SK-N-SH (cell line): ENCODE measurements at regions not wholly inside any gene's neighbourhood (a gene's known extent, or its start where the extent isn't known, plus 50 kb on each side); places are given as distances from the start of the nearest gene placed in this dataset.

Source experiments
- CTCF ChIA-PET: fragments of 300-600, 350-600 bp; formaldehyde crosslinking; extraction: SDS; loops from one replicate; lab custom pipeline; 2021; lab: Yijun Ruan, JAX
- POLR2A ChIA-PET: fragments of 350-600 bp; sonication (Branson Sonifier 250); formaldehyde crosslinking; extraction: SDS; loops from one replicate; lab custom pipeline; 2020; ENCODE audit warnings: antibody characterized with exemption, inconsistent platforms; lab: Yijun Ruan, JAX
- DNase-seq: peaks from one replicate; pipeline ENCODE4 v3.0.0; 2012
- H2AFZ ChIP-seq: fragments of 200-600 bp; sonication (generic); 2 replicates; pipeline ENCODE4 v1.8.1; 2016; ENCODE audit warnings: antibody characterized with exemption, mild to moderate bottlenecking, low read depth
- H3F3A ChIP-seq: fragments of 200-600 bp; sonication (generic); replicated peaks from 2 replicates; pipeline ENCODE3; 2016; ENCODE audit warnings: antibody characterized with exemption, mild to moderate bottlenecking; ENCODE audit not compliant: insufficient read depth
- H3K27ac ChIP-seq, 2 experiments: fragments of 200-500 bp in 1 of 2; fragments of 200-600 bp in 1 of 2; sonication (Bioruptor generic) in 1 of 2; sonication (generic), shearing (Covaris generic) in 1 of 2; 2 replicates each; pipeline versions ENCODE4 v1.5.1 to v1.6.1; 2014 to 2016; ENCODE audit warnings: low read depth in 2 of 2, inconsistent platforms in 1 of 2, low read length in 1 of 2, mild to moderate bottlenecking in 1 of 2, mixed read lengths in 1 of 2
- H3K27me3 ChIP-seq: fragments of 200-600 bp; sonication (generic), shearing (Covaris generic); 2 replicates; pipeline ENCODE4 v1.6.1; 2016; ENCODE audit warnings: mixed run types; ENCODE audit not compliant: insufficient read depth
- H3K36me3 ChIP-seq, 2 experiments: fragments of 200-500 bp in 1 of 2; fragments of 200-600 bp in 1 of 2; sonication (Bioruptor generic) in 1 of 2; sonication (generic) in 1 of 2; replicated peaks in 1 of 2; 2 replicates each; pipeline versions ENCODE3 to v1.5.1; 2014 to 2016; ENCODE audit warnings: low read length in 1 of 2, mild to moderate bottlenecking in 1 of 2; ENCODE audit not compliant: insufficient read depth in 2 of 2, control insufficient read depth in 1 of 2
- H3K4me1 ChIP-seq, 2 experiments: fragments of 200-500 bp in 1 of 2; fragments of 200-600 bp in 1 of 2; sonication (Bioruptor generic) in 1 of 2; sonication (generic), shearing (Covaris generic) in 1 of 2; 2 replicates each; pipeline versions ENCODE4 v1.5.1 to v1.6.1; 2014 to 2016; ENCODE audit warnings: low read depth in 1 of 2, low read length in 1 of 2, mixed run types in 1 of 2; ENCODE audit not compliant: insufficient read depth in 2 of 2, control insufficient read depth in 1 of 2
- H3K4me2 ChIP-seq: fragments of 200-600 bp; sonication (generic), shearing (Covaris generic); 2 replicates; pipeline ENCODE4 v1.6.1; 2017; ENCODE audit warnings: mixed run types
- H3K4me3 ChIP-seq, 2 experiments: fragments of 200-500 bp in 1 of 2; fragments of 200-600 bp in 1 of 2; sonication (Bioruptor generic) in 1 of 2; sonication (generic), shearing (Covaris generic) in 1 of 2; 2 replicates each; pipeline versions ENCODE4 v1.5.1 to v1.8.1; 2014 to 2016; ENCODE audit warnings: low read depth in 2 of 2, inconsistent platforms in 1 of 2, low read length in 1 of 2, mild to moderate bottlenecking in 1 of 2, mixed read lengths in 1 of 2, moderate library complexity in 1 of 2
- H3K79me2 ChIP-seq: fragments of 200-600 bp; sonication (generic); 2 replicates; pipeline ENCODE4 v1.8.1; 2017; ENCODE audit warnings: mild to moderate bottlenecking; ENCODE audit not compliant: insufficient read depth
- H3K9ac ChIP-seq: fragments of 200-600 bp; sonication (generic); 2 replicates; pipeline ENCODE4 v1.6.1; 2017; ENCODE audit warnings: mixed run types
- H3K9me2 ChIP-seq: fragments of 200-600 bp; sonication (generic); 2 replicates; pipeline ENCODE4 v1.6.1; 2017; ENCODE audit warnings: mixed run types
- H3K9me3 ChIP-seq: fragments of 200-600 bp; sonication (generic); 2 replicates; pipeline ENCODE4 v1.6.1; 2017; ENCODE audit warnings: mixed run types, mild to moderate bottlenecking, moderate library complexity
- H4K20me1 ChIP-seq: fragments of 200-600 bp; sonication (generic); 2 replicates; pipeline ENCODE4 v1.6.1; 2017; ENCODE audit warnings: mild to moderate bottlenecking, mixed run types; ENCODE audit not compliant: insufficient read depth
- CHD2 ChIP-seq: fragments of 150-350 bp; IDR thresholded peaks from 2 replicates; pipeline ENCODE4 v1.6.1; 2018; ENCODE audit warnings: low read length; ENCODE audit not compliant: partially characterized antibody
- EP300 ChIP-seq, 2 experiments: IDR thresholded peaks; 2 replicates each; pipeline versions ENCODE4 v1.4.0 to v1.6.1; 2012; ENCODE audit warnings: borderline replicate concordance in 1 of 2, low read depth in 1 of 2, low read length in 1 of 2
- EZH2phosphoT487 ChIP-seq: fragments of 200-600 bp; sonication (generic); IDR thresholded peaks from 2 replicates; pipeline ENCODE4 v1.6.1; 2017; ENCODE audit warnings: low read depth, mixed run types, mild to moderate bottlenecking, antibody characterized with exemption, moderate library complexity, borderline replicate concordance
- FOXJ3 ChIP-seq: sonication (generic); formaldehyde crosslinking; IDR thresholded peaks from 2 replicates; pipeline ENCODE4 v1.5.1; 2020; ENCODE audit warnings: mild to moderate bottlenecking, missing genetic modification reagents
- FOXM1 ChIP-seq: IDR thresholded peaks from 2 replicates; pipeline ENCODE4 v1.4.0; 2012; ENCODE audit warnings: low read depth, mild to moderate bottlenecking
- GABPA ChIP-seq: IDR thresholded peaks from 2 replicates; pipeline ENCODE4 v1.4.0; 2012; ENCODE audit warnings: low read depth, mild to moderate bottlenecking
- GATA2 ChIP-seq: sonication (generic); formaldehyde crosslinking; IDR thresholded peaks from 2 replicates; pipeline ENCODE4 v1.5.0; 2020; ENCODE audit warnings: mild to moderate bottlenecking, missing genetic modification reagents
- JUND ChIP-seq: IDR thresholded peaks from 2 replicates; pipeline ENCODE4 v1.4.0; 2012
- MEF2A ChIP-seq: IDR thresholded peaks from 2 replicates; pipeline ENCODE4 v1.4.0; 2012; ENCODE audit warnings: low read depth, borderline replicate concordance
- NFIC ChIP-seq: IDR thresholded peaks from 2 replicates; pipeline ENCODE4 v1.4.0; 2012; ENCODE audit warnings: borderline replicate concordance
- NRF1 ChIP-seq: IDR thresholded peaks from 2 replicates; pipeline ENCODE4 v1.6.1; 2012; ENCODE audit warnings: low read depth, mild to moderate bottlenecking, low read length
- POLR2AphosphoS5 ChIP-seq: IDR thresholded peaks from 2 replicates; pipeline ENCODE4 v1.6.1; 2012; ENCODE audit warnings: low read depth, low read length
- RXRA ChIP-seq: IDR thresholded peaks from 2 replicates; pipeline ENCODE4 v1.4.0; 2012; ENCODE audit warnings: low read depth, mild to moderate bottlenecking, borderline replicate concordance
- TAF1 ChIP-seq: IDR thresholded peaks from 2 replicates; pipeline ENCODE4 v1.6.1; 2012; ENCODE audit warnings: low read depth, mild to moderate bottlenecking, low read length, moderate library complexity, borderline replicate concordance
- WGBS: methylation state at CpG from one replicate; pipeline ENCODE4 v1.1.6; 2017; ENCODE audit warnings: low lambda C conversion rate; 5-methylcytosine and 5-hydroxymethylcytosine counted together
- TF ChIP-seq, protein P1 (sequence below): IDR thresholded peaks from 2 replicates; pipeline ENCODE4; 2012
- TF ChIP-seq, protein P2 (sequence below): fragments of 150-350 bp; IDR thresholded peaks from 2 replicates; pipeline ENCODE4 v1.6.1; 2017; ENCODE audit warnings: antibody characterized with exemption, low read length, low read depth, borderline replicate concordance
- TF ChIP-seq, protein P3 (sequence below): IDR thresholded peaks from 2 replicates; pipeline ENCODE4 v1.4.0; 2012; ENCODE audit warnings: low read depth, borderline replicate concordance
- TF ChIP-seq, protein P4 (sequence below): IDR thresholded peaks from 2 replicates; pipeline ENCODE4 v1.6.1; 2012; ENCODE audit warnings: mild to moderate bottlenecking, low read depth, low read length, moderate library complexity

DNA sequence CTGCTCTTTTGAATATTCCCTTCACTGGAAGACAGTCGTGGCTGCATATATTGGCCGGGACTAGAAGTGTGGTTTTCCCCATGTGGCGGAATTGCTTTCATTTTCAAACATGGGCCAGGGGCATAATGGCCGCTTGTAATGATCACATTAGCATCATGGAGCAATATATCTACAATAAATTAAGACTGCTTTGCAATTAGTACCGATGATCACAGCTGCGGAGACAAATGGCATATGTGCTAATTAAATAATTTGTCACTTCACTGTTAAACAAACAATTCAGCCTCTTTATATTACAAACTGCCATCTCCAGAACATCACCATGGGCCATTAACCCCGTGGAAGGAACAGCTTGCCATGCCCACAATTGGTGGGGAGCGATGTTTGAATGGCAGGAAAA is 68.2 kb upstream of the OLIG2 start:
- POLR2A ChIA-PET, result no interaction called here
- Histone ChIP-seq H3K4me3 (no peak overlapping the region), H2AFZ (no peak overlapping the region), H3K9me3 (no peaks in the 10 kb centered on the region), H3K27me3 (peaks cover 71% of the 10 kb centered on the region), H3K27ac (no peak overlapping the region), H3K9ac (no peak overlapping the region), H3K36me3 (no peaks in the 10 kb centered on the region), H3K79me2 (no peaks in the 10 kb centered on the region), H4K20me1 (no peaks in the 10 kb centered on the region), H3K4me1 (no peaks in the 10 kb centered on the region), H3F3A (no peaks in the 10 kb centered on the region)
- no peak for DNase-seq
- 20% methylated on average over 7 of the region's 8 CpGs for WGBS
- CTCF ChIA-PET, result interaction anchor here (1.4 kb wide), 1 partner anchor 17 kb away, joined by 8 read pairs; no protein-coding TSS in a partner anchor
- TF ChIP-seq FOXJ3 (CRISPR knock-in tag) (no peak), CHD2 (no peak), JUND (no peak), EP300 (IDR thresholded peaks at IDR 0.05; ENCODE audit: borderline replicate concordance in 1 of 2, low read depth in 1 of 2, low read length in 1 of 2) (no peak), GABPA (no peak), EZH2phosphoT487 (no peak), TAF1 (no peak), FOXM1 (no peak), NFIC (no peak)
- TF ChIP-seq, protein P1, sequence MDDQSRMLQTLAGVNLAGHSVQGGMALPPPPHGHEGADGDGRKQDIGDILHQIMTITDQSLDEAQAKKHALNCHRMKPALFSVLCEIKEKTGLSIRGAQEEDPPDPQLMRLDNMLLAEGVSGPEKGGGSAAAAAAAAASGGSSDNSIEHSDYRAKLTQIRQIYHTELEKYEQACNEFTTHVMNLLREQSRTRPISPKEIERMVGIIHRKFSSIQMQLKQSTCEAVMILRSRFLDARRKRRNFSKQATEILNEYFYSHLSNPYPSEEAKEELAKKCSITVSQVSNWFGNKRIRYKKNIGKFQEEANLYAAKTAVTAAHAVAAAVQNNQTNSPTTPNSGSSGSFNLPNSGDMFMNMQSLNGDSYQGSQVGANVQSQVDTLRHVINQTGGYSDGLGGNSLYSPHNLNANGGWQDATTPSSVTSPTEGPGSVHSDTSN, result no peak
- TF ChIP-seq, all 33 proteins: peak for 0
- no peaks in the 10 kb centered on the region for H3K9me2 ChIP-seq
- H3K4me2 ChIP-seq, result no peak overlapping the region

DNA sequence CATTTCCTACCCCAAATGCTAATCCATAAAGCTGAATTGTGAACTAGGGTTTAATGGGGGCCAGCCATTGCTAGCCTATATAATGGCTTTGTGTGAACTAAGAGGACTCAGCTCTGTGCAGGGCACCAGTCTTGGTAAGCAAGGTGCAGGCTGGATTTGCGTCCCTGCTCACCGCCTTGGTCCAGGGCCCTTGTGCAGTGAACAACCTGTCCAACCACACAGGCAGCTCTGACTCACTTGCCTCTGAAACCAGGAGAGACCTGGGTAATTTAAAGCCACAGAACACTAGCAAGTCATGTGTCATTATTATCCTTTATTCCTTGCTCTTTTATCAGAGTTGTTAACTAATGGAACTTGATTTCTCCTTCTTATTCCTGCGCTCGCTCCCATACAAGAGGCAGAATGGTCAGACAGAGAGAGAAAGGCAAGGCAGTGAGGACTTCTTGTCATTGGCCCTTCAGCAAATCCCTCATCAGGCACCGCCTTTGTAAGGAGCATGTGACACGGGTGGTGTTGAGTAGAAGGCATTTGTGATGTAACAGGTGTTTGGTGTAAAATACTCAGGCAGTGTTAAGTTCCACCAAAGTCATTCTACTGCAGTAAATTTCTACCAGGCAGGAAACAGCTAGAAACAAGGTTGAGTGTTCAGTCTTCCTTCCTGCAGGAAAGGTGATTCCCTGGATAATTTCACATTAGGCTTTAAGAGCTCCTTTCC is 67.3 kb upstream of the OLIG2 start:
- ChIA-PET POLR2A (no interaction called here), CTCF (interaction anchor here (1.4 kb wide), 1 partner anchor 18 kb away, joined by 8 read pairs; no protein-coding TSS in a partner anchor)
- Histone ChIP-seq H3K9me2 (no peaks in the 10 kb centered on the region), H3K27ac (no peak overlapping the region), H3F3A (no peaks in the 10 kb centered on the region), H3K4me2 (no peak overlapping the region), H4K20me1 (no peaks in the 10 kb centered on the region), H3K4me3 (no peak overlapping the region), H3K36me3 (no peaks in the 10 kb centered on the region), H3K79me2 (no peaks in the 10 kb centered on the region), H2AFZ (no peak overlapping the region), H3K9me3 (no peaks in the 10 kb centered on the region), H3K27me3 (peaks cover 65% of the 10 kb centered on the region), H3K9ac (no peak overlapping the region), H3K4me1 (no peaks in the 10 kb centered on the region)
- 17% methylated on average over 6 of the region's 6 CpGs for WGBS
- no peak for DNase-seq
- no peak for TF ChIP-seq MEF2A
- TF ChIP-seq JUND, result no peak
- TF ChIP-seq FOXM1, result no peak
- TF ChIP-seq POLR2AphosphoS5, result no peak
- TF ChIP-seq NRF1, result no peak
- TF ChIP-seq, protein P2, sequence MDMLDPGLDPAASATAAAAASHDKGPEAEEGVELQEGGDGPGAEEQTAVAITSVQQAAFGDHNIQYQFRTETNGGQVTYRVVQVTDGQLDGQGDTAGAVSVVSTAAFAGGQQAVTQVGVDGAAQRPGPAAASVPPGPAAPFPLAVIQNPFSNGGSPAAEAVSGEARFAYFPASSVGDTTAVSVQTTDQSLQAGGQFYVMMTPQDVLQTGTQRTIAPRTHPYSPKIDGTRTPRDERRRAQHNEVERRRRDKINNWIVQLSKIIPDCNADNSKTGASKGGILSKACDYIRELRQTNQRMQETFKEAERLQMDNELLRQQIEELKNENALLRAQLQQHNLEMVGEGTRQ, result no peak
- TF ChIP-seq, protein P1, result no peak
- TF ChIP-seq TAF1, result no peak
- TF ChIP-seq, protein P3, sequence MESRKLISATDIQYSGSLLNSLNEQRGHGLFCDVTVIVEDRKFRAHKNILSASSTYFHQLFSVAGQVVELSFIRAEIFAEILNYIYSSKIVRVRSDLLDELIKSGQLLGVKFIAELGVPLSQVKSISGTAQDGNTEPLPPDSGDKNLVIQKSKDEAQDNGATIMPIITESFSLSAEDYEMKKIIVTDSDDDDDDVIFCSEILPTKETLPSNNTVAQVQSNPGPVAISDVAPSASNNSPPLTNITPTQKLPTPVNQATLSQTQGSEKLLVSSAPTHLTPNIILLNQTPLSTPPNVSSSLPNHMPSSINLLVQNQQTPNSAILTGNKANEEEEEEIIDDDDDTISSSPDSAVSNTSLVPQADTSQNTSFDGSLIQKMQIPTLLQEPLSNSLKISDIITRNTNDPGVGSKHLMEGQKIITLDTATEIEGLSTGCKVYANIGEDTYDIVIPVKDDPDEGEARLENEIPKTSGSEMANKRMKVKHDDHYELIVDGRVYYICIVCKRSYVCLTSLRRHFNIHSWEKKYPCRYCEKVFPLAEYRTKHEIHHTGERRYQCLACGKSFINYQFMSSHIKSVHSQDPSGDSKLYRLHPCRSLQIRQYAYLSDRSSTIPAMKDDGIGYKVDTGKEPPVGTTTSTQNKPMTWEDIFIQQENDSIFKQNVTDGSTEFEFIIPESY, result no peak
- TF ChIP-seq, protein P4, sequence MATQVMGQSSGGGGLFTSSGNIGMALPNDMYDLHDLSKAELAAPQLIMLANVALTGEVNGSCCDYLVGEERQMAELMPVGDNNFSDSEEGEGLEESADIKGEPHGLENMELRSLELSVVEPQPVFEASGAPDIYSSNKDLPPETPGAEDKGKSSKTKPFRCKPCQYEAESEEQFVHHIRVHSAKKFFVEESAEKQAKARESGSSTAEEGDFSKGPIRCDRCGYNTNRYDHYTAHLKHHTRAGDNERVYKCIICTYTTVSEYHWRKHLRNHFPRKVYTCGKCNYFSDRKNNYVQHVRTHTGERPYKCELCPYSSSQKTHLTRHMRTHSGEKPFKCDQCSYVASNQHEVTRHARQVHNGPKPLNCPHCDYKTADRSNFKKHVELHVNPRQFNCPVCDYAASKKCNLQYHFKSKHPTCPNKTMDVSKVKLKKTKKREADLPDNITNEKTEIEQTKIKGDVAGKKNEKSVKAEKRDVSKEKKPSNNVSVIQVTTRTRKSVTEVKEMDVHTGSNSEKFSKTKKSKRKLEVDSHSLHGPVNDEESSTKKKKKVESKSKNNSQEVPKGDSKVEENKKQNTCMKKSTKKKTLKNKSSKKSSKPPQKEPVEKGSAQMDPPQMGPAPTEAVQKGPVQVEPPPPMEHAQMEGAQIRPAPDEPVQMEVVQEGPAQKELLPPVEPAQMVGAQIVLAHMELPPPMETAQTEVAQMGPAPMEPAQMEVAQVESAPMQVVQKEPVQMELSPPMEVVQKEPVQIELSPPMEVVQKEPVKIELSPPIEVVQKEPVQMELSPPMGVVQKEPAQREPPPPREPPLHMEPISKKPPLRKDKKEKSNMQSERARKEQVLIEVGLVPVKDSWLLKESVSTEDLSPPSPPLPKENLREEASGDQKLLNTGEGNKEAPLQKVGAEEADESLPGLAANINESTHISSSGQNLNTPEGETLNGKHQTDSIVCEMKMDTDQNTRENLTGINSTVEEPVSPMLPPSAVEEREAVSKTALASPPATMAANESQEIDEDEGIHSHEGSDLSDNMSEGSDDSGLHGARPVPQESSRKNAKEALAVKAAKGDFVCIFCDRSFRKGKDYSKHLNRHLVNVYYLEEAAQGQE, result no peak
- TF ChIP-seq GATA2 (CRISPR knock-in tag), result no peak
- no peak for TF ChIP-seq RXRA
